ENCODE measurements at regions not wholly inside any gene's neighbourhood (a gene's known extent, or its start where the extent isn't known, plus 50 kb on each side); places are given as distances from the start of the nearest gene placed in this dataset.

GRCh38 chr6:145531822-145532221 is 203.5 kb downstream of the EPM2A start:
- no peak overlapping the region for H3K4me3 ChIP-seq (ENCODE audit: low read depth in 1 of 3, low read length in 3 of 3)
- TF ChIP-seq HNF4G (IDR thresholded peaks at IDR 0.05) (no peak), JUND (IDR thresholded peaks at IDR 0.05) (no peak), GABPA (IDR thresholded peaks at IDR 0.05 in 1 of 2, conservative IDR thresholded peaks at IDR 0.05 in 1 of 2) (no peak), SP1 (IDR thresholded peaks at IDR 0.05) (no peak)
- no peaks in the 10 kb centered on the region for H3K9me3 ChIP-seq (ENCODE audit: control insufficient read depth in 4 of 4, low read length in 3 of 4)
- no peaks in the 10 kb centered on the region for H3K27me3 ChIP-seq (ENCODE audit: control insufficient read depth in 4 of 4, insufficient read depth in 4 of 4, low read length in 3 of 4)
- H3K36me3 ChIP-seq (ENCODE audit: control insufficient read depth in 4 of 4, insufficient read depth in 3 of 4, low read depth in 1 of 4, low read length in 3 of 4) = no peaks in the 10 kb centered on the region
- 53% methylated on average over 3 of the region's 3 CpGs for WGBS
- no peak for DNase-seq (ENCODE audit: low spot score)
- no peaks in the 10 kb centered on the region for H3K4me1 ChIP-seq (ENCODE audit: control insufficient read depth in 4 of 4, insufficient read depth in 4 of 4, low read length in 3 of 4)
- no peak overlapping the region for H3K27ac ChIP-seq (ENCODE audit: low read depth in 1 of 2, low read length in 2 of 2)
- no peak overlapping the region for H3K9ac ChIP-seq (ENCODE audit: low read depth in 1 of 2, low read length in 2 of 2)

GRCh38 chr6:145532361-145532760 is 203.0 kb downstream of the EPM2A start:
- 22% methylated on average over 4 of the region's 4 CpGs for WGBS
- no peak overlapping the region for H3K27ac ChIP-seq (ENCODE audit: low read depth in 1 of 2, low read length in 2 of 2)
- H3K9ac ChIP-seq (ENCODE audit: low read depth in 1 of 2, low read length in 2 of 2) = no peak overlapping the region
- TF ChIP-seq ATF3 (IDR thresholded peaks at IDR 0.05) = no peak
- H3K4me1 ChIP-seq (ENCODE audit: control insufficient read depth in 4 of 4, insufficient read depth in 4 of 4, low read length in 3 of 4) = no peaks in the 10 kb centered on the region
- H3K27me3 ChIP-seq (ENCODE audit: control insufficient read depth in 4 of 4, insufficient read depth in 4 of 4, low read length in 3 of 4) = no peaks in the 10 kb centered on the region
- no peak overlapping the region for H3K4me3 ChIP-seq (ENCODE audit: low read depth in 1 of 3, low read length in 3 of 3)
- no peaks in the 10 kb centered on the region for H3K9me3 ChIP-seq (ENCODE audit: control insufficient read depth in 4 of 4, low read length in 3 of 4)
- DNase-seq (ENCODE audit: low spot score) = no peak
- H3K36me3 ChIP-seq (ENCODE audit: control insufficient read depth in 4 of 4, insufficient read depth in 3 of 4, low read depth in 1 of 4, low read length in 3 of 4) = no peaks in the 10 kb centered on the region

GRCh38 chr6:145534989-145535388 is 200.3 kb downstream of the EPM2A start:
- Histone ChIP-seq H3K27me3 (ENCODE audit: control insufficient read depth in 4 of 4, insufficient read depth in 4 of 4, low read length in 3 of 4) (no peaks in the 10 kb centered on the region), H3K4me3 (ENCODE audit: low read depth in 1 of 3, low read length in 3 of 3) (no peak overlapping the region), H3K27ac (ENCODE audit: low read depth in 1 of 2, low read length in 2 of 2) (no peak overlapping the region), H3K9me3 (ENCODE audit: control insufficient read depth in 4 of 4, low read length in 3 of 4) (no peaks in the 10 kb centered on the region), H3K9ac (ENCODE audit: low read depth in 1 of 2, low read length in 2 of 2) (no peak overlapping the region), H3K4me1 (ENCODE audit: control insufficient read depth in 4 of 4, insufficient read depth in 4 of 4, low read length in 3 of 4) (no peaks in the 10 kb centered on the region), H3K36me3 (ENCODE audit: control insufficient read depth in 4 of 4, insufficient read depth in 3 of 4, low read depth in 1 of 4, low read length in 3 of 4) (no peaks in the 10 kb centered on the region)
- DNase-seq (ENCODE audit: low spot score) = no peak
- TF ChIP-seq NR2F2 (IDR thresholded peaks at IDR 0.05) = no peak
- no peak for TF ChIP-seq HNF4G (IDR thresholded peaks at IDR 0.05)
- TF ChIP-seq EGR1 (IDR thresholded peaks at IDR 0.05; ENCODE audit: low read depth in 2 of 2) = no peak
- TF ChIP-seq SP1 (IDR thresholded peaks at IDR 0.05) = no peak
- no peak for TF ChIP-seq GABPA (IDR thresholded peaks at IDR 0.05 in 1 of 2, conservative IDR thresholded peaks at IDR 0.05 in 1 of 2)
- no peak for TF ChIP-seq ATF3 (IDR thresholded peaks at IDR 0.05)
- TF ChIP-seq RAD21 (IDR thresholded peaks at IDR 0.05) = no peak
- no peak for TF ChIP-seq FOXA1 (IDR thresholded peaks at IDR 0.05)
- no peak for TF ChIP-seq ZBTB33 (IDR thresholded peaks at IDR 0.05)
- TF ChIP-seq CTCF (IDR thresholded peaks at IDR 0.05; ENCODE audit: low read depth, low read length, missing input control) = no peak
- no peak for TF ChIP-seq RXRA (IDR thresholded peaks at IDR 0.05)
- no peak for TF ChIP-seq FOXA2 (IDR thresholded peaks at IDR 0.05)
- no peak for TF ChIP-seq JUND (IDR thresholded peaks at IDR 0.05)
- no peak for TF ChIP-seq YY1 (IDR thresholded peaks at IDR 0.05)
- no peak for TF ChIP-seq MAX (IDR thresholded peaks at IDR 0.05)
- no peak for TF ChIP-seq TAF1 (conservative IDR thresholded peaks at IDR 0.05)
- TF ChIP-seq HNF4A (conservative IDR thresholded peaks at IDR 0.05) = no peak
- TF ChIP-seq REST (IDR thresholded peaks at IDR 0.05) = no peak
- 93% methylated on average over 4 of the region's 4 CpGs for WGBS

Measured in liver (tissue), 8 donors.